ENCODE measurements at regions not wholly inside any gene's neighbourhood (a gene's known extent, or its start where the extent isn't known, plus 50 kb on each side); places are given as distances from the start of the nearest gene placed in this dataset.

DNA sequence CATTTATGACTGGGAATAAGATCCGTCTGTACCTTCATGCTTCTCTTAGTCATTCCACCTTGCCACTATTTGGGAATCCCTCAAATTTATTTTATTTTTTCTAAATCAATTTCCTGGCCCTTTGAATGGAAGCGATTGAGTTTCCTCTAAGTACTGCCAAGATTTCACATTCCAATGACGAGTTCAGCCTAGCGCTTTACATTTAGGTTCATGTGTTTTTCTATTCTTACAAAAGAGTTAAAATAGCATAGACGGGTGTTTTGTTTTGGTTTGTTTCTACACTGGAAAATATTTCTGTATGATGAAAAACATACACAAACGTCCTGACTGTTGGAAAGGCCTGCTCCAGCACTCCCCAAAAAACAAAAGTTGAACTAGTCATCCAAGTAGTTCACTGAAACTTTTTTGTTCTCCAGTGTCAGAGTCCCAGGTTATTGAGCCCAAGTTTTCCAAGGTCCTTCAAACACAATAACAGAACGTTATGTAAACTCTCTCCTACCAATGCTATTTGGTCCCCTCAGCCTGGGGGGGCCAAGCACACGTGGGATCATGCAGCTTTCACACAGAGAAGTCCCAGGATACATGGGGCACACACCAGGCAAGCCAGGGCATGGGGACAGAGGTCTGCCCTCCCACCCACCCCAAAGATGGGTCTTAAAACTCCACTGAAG, 74.8 kb upstream of the FOXN3 start:
- DNase-seq: peak in 2 of 4 donors; percentile 45 to 61
- Histone ChIP-seq H3K4me1 (peaks cover 0 to 9% of the 10 kb centered on the region in 2 donors), H3K4me3 (no peak overlapping the region), H3K36me3 (no peaks in the 10 kb centered on the region), H3K27me3 (no peaks in the 10 kb centered on the region), H3K27ac (no peak overlapping the region), H3K9me3 (no peaks in the 10 kb centered on the region)
- ATAC-seq: no peak
- TF ChIP-seq, protein P1, sequence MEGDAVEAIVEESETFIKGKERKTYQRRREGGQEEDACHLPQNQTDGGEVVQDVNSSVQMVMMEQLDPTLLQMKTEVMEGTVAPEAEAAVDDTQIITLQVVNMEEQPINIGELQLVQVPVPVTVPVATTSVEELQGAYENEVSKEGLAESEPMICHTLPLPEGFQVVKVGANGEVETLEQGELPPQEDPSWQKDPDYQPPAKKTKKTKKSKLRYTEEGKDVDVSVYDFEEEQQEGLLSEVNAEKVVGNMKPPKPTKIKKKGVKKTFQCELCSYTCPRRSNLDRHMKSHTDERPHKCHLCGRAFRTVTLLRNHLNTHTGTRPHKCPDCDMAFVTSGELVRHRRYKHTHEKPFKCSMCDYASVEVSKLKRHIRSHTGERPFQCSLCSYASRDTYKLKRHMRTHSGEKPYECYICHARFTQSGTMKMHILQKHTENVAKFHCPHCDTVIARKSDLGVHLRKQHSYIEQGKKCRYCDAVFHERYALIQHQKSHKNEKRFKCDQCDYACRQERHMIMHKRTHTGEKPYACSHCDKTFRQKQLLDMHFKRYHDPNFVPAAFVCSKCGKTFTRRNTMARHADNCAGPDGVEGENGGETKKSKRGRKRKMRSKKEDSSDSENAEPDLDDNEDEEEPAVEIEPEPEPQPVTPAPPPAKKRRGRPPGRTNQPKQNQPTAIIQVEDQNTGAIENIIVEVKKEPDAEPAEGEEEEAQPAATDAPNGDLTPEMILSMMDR (IDR thresholded peaks at IDR 0.05): no peak
- intact Hi-C loops (cut with DNase I): no loop called here

DNA sequence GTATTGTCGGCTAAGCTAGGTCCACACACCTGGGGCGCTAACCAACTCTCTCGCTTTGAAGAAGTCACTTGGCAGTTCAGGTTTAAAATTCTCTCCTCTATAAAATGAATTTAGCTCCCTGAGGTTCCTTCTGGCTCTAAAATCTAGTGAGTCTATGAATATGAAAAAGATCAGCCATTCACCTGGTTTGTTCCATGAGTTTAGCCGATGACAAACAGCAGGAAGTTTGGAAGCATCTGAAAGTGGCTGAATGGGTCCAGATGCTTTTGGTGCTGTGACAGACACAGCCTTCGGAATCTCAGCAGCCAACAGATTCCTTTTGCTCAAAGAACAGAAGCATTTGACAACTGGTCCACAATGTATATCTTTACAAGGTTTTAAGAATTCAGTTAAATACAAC, 73.4 kb upstream of the FOXN3 start:
- Histone ChIP-seq H3K9me3 (no peaks in the 10 kb centered on the region), H3K4me3 (no peak overlapping the region), H3K4me1 (peaks cover 0 to 23% of the 10 kb centered on the region in 2 donors), H3K27ac (no peak overlapping the region), H3K36me3 (no peaks in the 10 kb centered on the region), H3K27me3 (no peaks in the 10 kb centered on the region)
- no peak for ATAC-seq
- intact Hi-C loops (cut with DNase I): no loop called here
- TF ChIP-seq, protein P1 (IDR thresholded peaks at IDR 0.05): no peak
- DNase-seq: no peak

DNA sequence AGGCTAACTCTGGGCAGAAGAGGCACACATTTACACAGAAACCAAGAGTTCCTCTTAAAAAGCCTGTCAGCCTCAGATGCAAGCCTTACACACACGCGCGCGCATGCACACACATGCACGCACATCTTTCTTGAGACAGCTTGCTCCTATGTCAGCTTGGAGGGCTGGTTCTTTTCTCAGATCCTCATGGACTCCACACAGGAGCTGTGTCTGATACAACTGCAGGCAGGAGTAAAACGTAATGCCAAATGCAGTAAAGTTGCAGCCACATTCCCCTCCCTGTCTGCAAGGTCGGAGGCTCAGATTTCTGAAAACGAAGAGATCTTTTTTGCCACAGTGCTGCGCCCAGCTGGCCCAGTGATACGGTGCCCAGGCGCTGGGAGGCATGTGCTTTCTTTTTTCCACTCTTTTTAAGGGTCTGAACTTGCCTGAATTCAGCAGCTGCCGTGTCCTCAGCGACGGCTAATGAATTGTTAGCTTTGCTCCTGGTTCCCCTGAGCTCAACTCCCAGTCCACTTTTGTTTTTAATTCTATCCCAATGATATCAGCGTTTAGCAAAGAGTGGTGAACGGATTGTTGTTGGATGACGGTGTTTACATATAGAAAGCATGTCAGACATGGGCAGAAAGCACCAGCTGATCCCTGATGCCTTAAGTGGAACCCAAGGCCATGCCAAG, 72.9 kb upstream of the FOXN3 start:
- ATAC-seq: no peak
- peak in 2 of 4 donors; percentile 20 to 32 for DNase-seq
- TF ChIP-seq, protein P1 (IDR thresholded peaks at IDR 0.05): no peak
- H3K4me1 ChIP-seq: peaks cover 0 to 29% of the 10 kb centered on the region in 2 donors
- H3K9me3 ChIP-seq: no peaks in the 10 kb centered on the region
- no peak overlapping the region for H3K27ac ChIP-seq
- no peaks in the 10 kb centered on the region for H3K27me3 ChIP-seq
- intact Hi-C loops (cut with DNase I): no loop called here
- no peak overlapping the region for H3K4me3 ChIP-seq
- H3K36me3 ChIP-seq: no peaks in the 10 kb centered on the region

DNA sequence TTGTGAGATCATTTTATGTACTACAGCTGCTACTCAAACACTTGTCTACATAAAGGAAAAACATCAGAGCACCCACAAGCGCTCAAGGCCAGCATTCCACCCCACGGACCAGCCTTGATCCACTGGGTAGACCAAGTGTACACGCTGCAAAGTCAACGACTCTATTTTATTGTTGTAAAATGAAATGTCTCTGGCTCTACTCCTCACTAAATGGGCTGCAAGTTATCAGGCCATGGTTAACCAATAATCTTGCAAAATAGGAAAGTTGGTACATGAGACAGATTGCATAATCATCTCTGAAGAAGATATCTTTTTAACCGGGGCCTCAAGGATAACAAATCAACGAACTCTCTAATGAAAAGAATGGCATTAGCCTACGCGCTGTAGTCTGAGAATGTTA, 69.9 kb upstream of the FOXN3 start:
- no peak for DNase-seq

DNA sequence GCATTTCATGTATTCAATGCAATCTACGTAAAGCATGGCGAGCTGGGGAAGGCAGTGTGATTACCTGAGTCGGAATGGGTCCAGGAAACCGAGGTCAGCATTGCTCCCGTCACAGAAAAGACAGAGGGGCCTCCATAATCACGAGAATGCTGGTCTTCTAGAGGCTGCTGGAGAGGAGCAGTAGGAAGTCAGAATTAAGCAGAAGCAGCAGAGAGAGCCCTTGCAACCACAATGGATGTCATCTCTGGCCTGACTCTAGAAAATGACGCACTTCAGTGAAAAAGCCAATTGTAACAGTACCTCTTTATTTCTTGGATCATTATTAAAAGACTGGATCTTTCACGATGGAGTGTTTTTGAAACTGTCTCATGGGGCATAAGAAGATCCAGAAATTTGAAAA, 69.5 kb upstream of the FOXN3 start:
- H3K27ac ChIP-seq: peak overlapping the region in 1 of 2 donors; percentile 79
- H3K27me3 ChIP-seq: no peaks in the 10 kb centered on the region
- no peak overlapping the region for H3K4me3 ChIP-seq
- intact Hi-C loops (cut with DNase I): no loop called here
- no peak for DNase-seq
- no peaks in the 10 kb centered on the region for H3K9me3 ChIP-seq
- peaks cover 0 to 41% of the 10 kb centered on the region in 2 donors for H3K4me1 ChIP-seq
- TF ChIP-seq, protein P1 (IDR thresholded peaks at IDR 0.05): no peak
- ATAC-seq: peak; percentile 51
- H3K36me3 ChIP-seq: no peaks in the 10 kb centered on the region

More for the DNA sequence above, 69.9 kb upstream of the FOXN3 start:
- no peak overlapping the region for H3K4me3 ChIP-seq
- H3K27ac ChIP-seq: peak overlapping the region in 1 of 2 donors; percentile 79
- no peak for ATAC-seq
- peaks cover 0 to 41% of the 10 kb centered on the region in 2 donors for H3K4me1 ChIP-seq
- H3K9me3 ChIP-seq: no peaks in the 10 kb centered on the region
- TF ChIP-seq, protein P1 (IDR thresholded peaks at IDR 0.05): no peak
- H3K36me3 ChIP-seq: no peaks in the 10 kb centered on the region
- no peaks in the 10 kb centered on the region for H3K27me3 ChIP-seq
- intact Hi-C loops (cut with DNase I): no loop called here

Measured in left lung (tissue), 4 donors.